K562 (cell line): ENCODE measurements at regions not wholly inside any gene's neighbourhood (a gene's known extent, or its start where the extent isn't known, plus 50 kb on each side); places are given as distances from the start of the nearest gene placed in this dataset.

Experiments used
- ETV5 ChIP-seq: sonication (generic); formaldehyde crosslinking; IDR thresholded peaks from 2 replicates; pipeline ENCODE4 v1.4.0; 2020; ENCODE audit warnings: low read depth, mild to moderate bottlenecking, missing genetic modification reagents
- EZH2 ChIP-seq: IDR thresholded peaks from 2 replicates; pipeline ENCODE4 v1.6.1; 2012; ENCODE audit warnings: low read depth, mild to moderate bottlenecking, inconsistent platforms, low read length, borderline replicate concordance
- MXI1 ChIP-seq: IDR thresholded peaks from 2 replicates; pipeline ENCODE4 v1.6.1; 2011; ENCODE audit warnings: low read depth, mild to moderate bottlenecking, improper control_type of control experiment, low read length
- NBN ChIP-seq: fragments of 450-650 bp; IDR thresholded peaks from 2 replicates; pipeline ENCODE4 v1.6.1; 2016; ENCODE audit warnings: low read depth, mild to moderate bottlenecking
- RAD21 ChIP-seq, 2 experiments: fragments of 250-450 bp in 1 of 2; fragments of 450-650 bp in 1 of 2; sonication (Bioruptor Pico) in 1 of 2; formaldehyde crosslinking in 1 of 2; IDR thresholded peaks in 1 of 2; conservative IDR thresholded peaks in 1 of 2; 2 replicates each; pipeline versions ENCODE4 v1.4.0 to v1.8.0; 2020 to 2022; ENCODE audit warnings: mild to moderate bottlenecking in 2 of 2, moderate library complexity in 1 of 2
- SMC3 ChIP-seq: conservative IDR thresholded peaks from 2 replicates; pipeline ENCODE4 v1.6.1; 2011; ENCODE audit warnings: low read depth, low read length, improper control_type of control experiment; ENCODE audit not compliant: insufficient read depth
- U2AF2 ChIP-seq: fragments of 200-400 bp; formaldehyde crosslinking; optimal IDR thresholded peaks from 2 replicates; pipeline ENCODE3; 2017; ENCODE audit warnings: low read depth, mild to moderate bottlenecking, low read length
- TF ChIP-seq, protein P1 (sequence below): fragments of 250-450 bp; sonication (Bioruptor Pico); IDR thresholded peaks from 2 replicates; pipeline ENCODE4 v1.8.0; 2021; ENCODE audit warnings: borderline replicate concordance, mild to moderate bottlenecking, moderate library complexity; ENCODE audit not compliant: poor library complexity, severe bottlenecking
- TF ChIP-seq, protein P2 (sequence below): IDR thresholded peaks from 3 replicates; pipeline ENCODE4 v1.6.1; 2011; ENCODE audit warnings: borderline replicate concordance, mild to moderate bottlenecking; ENCODE audit not compliant: insufficient read length, insufficient read depth
- TF ChIP-seq, protein P3 (sequence below): fragments of 250-450 bp; sonication (Bioruptor Pico); IDR thresholded peaks from 2 replicates; pipeline ENCODE4 v1.5.0; 2020; ENCODE audit warnings: mild to moderate bottlenecking, borderline replicate concordance
- TF ChIP-seq, protein P4 (sequence below), 3 experiments: IDR thresholded peaks in 2 of 3; conservative IDR thresholded peaks in 1 of 3; 2 replicates each; pipeline ENCODE4 v1.5.1; 2011 to 2012; ENCODE audit warnings: low read length in 3 of 3, mild to moderate bottlenecking in 3 of 3, control low read depth in 2 of 3, improper control_type of control experiment in 1 of 3, inconsistent platforms in 1 of 3, low read depth in 1 of 3, mixed read lengths in 1 of 3, moderate library complexity in 1 of 3; ENCODE audit not compliant: insufficient read depth in 2 of 3
- TF ChIP-seq, protein P5 (sequence below): sonication (generic); formaldehyde crosslinking; IDR thresholded peaks from 2 replicates; pipeline ENCODE4 v1.4.0; 2020; ENCODE audit warnings: mild to moderate bottlenecking, missing genetic modification reagents

- TF ChIP-seq, protein P1, sequence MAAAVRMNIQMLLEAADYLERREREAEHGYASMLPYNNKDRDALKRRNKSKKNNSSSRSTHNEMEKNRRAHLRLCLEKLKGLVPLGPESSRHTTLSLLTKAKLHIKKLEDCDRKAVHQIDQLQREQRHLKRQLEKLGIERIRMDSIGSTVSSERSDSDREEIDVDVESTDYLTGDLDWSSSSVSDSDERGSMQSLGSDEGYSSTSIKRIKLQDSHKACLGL (CRISPR knock-in tag), result no peak
- TF ChIP-seq NBN (no peak), RAD21 (CRISPR knock-in tag; conservative IDR thresholded peaks at IDR 0.05 in 1 of 2, IDR thresholded peaks at IDR 0.05 in 1 of 2) (no peak), ETV5 (no peak), EZH2 (no peak), U2AF2 (no peak), SMC3 (no peak), MXI1 (no peak)
- TF ChIP-seq, protein P2, sequence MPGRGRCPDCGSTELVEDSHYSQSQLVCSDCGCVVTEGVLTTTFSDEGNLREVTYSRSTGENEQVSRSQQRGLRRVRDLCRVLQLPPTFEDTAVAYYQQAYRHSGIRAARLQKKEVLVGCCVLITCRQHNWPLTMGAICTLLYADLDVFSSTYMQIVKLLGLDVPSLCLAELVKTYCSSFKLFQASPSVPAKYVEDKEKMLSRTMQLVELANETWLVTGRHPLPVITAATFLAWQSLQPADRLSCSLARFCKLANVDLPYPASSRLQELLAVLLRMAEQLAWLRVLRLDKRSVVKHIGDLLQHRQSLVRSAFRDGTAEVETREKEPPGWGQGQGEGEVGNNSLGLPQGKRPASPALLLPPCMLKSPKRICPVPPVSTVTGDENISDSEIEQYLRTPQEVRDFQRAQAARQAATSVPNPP, result no peak
- TF ChIP-seq, protein P3, sequence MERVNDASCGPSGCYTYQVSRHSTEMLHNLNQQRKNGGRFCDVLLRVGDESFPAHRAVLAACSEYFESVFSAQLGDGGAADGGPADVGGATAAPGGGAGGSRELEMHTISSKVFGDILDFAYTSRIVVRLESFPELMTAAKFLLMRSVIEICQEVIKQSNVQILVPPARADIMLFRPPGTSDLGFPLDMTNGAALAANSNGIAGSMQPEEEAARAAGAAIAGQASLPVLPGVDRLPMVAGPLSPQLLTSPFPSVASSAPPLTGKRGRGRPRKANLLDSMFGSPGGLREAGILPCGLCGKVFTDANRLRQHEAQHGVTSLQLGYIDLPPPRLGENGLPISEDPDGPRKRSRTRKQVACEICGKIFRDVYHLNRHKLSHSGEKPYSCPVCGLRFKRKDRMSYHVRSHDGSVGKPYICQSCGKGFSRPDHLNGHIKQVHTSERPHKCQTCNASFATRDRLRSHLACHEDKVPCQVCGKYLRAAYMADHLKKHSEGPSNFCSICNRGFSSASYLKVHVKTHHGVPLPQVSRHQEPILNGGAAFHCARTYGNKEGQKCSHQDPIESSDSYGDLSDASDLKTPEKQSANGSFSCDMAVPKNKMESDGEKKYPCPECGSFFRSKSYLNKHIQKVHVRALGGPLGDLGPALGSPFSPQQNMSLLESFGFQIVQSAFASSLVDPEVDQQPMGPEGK (CRISPR knock-in tag), result no peak
- TF ChIP-seq, protein P4, sequence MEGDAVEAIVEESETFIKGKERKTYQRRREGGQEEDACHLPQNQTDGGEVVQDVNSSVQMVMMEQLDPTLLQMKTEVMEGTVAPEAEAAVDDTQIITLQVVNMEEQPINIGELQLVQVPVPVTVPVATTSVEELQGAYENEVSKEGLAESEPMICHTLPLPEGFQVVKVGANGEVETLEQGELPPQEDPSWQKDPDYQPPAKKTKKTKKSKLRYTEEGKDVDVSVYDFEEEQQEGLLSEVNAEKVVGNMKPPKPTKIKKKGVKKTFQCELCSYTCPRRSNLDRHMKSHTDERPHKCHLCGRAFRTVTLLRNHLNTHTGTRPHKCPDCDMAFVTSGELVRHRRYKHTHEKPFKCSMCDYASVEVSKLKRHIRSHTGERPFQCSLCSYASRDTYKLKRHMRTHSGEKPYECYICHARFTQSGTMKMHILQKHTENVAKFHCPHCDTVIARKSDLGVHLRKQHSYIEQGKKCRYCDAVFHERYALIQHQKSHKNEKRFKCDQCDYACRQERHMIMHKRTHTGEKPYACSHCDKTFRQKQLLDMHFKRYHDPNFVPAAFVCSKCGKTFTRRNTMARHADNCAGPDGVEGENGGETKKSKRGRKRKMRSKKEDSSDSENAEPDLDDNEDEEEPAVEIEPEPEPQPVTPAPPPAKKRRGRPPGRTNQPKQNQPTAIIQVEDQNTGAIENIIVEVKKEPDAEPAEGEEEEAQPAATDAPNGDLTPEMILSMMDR (IDR thresholded peaks at IDR 0.05 in 2 of 3, conservative IDR thresholded peaks at IDR 0.05 in 1 of 3; ENCODE audit: insufficient read depth in 2 of 3, low read depth in 1 of 3, low read length in 3 of 3), result no peak
- TF ChIP-seq, protein P5, sequence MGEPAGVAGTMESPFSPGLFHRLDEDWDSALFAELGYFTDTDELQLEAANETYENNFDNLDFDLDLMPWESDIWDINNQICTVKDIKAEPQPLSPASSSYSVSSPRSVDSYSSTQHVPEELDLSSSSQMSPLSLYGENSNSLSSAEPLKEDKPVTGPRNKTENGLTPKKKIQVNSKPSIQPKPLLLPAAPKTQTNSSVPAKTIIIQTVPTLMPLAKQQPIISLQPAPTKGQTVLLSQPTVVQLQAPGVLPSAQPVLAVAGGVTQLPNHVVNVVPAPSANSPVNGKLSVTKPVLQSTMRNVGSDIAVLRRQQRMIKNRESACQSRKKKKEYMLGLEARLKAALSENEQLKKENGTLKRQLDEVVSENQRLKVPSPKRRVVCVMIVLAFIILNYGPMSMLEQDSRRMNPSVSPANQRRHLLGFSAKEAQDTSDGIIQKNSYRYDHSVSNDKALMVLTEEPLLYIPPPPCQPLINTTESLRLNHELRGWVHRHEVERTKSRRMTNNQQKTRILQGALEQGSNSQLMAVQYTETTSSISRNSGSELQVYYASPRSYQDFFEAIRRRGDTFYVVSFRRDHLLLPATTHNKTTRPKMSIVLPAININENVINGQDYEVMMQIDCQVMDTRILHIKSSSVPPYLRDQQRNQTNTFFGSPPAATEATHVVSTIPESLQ (CRISPR knock-in tag), result no peak
Measured at GRCh38 chr2:16939771-16940170, 274.1 kb upstream of the CYRIA start.
